OCI-LY7 (cell line): ENCODE measurements at regions not wholly inside any gene's neighbourhood (a gene's known extent, or its start where the extent isn't known, plus 50 kb on each side); places are given as distances from the start of the nearest gene placed in this dataset.

Experiments
- BruUV-seq: library from RNA; stranded (reverse); fragments of 400-500 nt; replicated peaks from 2 replicates; lab custom pipeline; 2021; lab: Mats Ljungman, UMichigan
- CTCF ChIA-PET: fragments of 300-600 bp; sonication (Branson Sonifier 250); formaldehyde crosslinking; loops from one replicate; lab custom pipeline; 2022; ENCODE audit warnings: antibody characterized with exemption; ENCODE audit not compliant: unreplicated experiment; lab: Charles Lee
- POLR2A ChIA-PET: fragments of 300-600 bp; sonication (Branson Sonifier 250); formaldehyde crosslinking; loops from one replicate; lab custom pipeline; 2022; ENCODE audit warnings: antibody characterized with exemption; lab: Charles Lee
- DNase-seq: peaks from one replicate; pipeline ENCODE4 v3.0.0-alpha.2; 2015; ENCODE audit warnings: low spot score
- H2AFZ ChIP-seq: fragments of 200-600 bp; sonication (generic), shearing (Covaris generic); 2 replicates; pipeline ENCODE4 v1.6.1; 2014; ENCODE audit warnings: mild to moderate bottlenecking, antibody characterized with exemption, low read length, moderate library complexity
- H3K27ac ChIP-seq: fragments of 200-600 bp; sonication (generic); 2 replicates; pipeline ENCODE4 v1.5.1; 2014; ENCODE audit warnings: mixed run types, low read depth, mild to moderate bottlenecking, moderate library complexity, low read length, inconsistent platforms; ENCODE audit not compliant: poor library complexity, severe bottlenecking
- H3K36me3 ChIP-seq: fragments of 200-600 bp; sonication (generic); 2 replicates; pipeline ENCODE4 v1.6.1; 2014; ENCODE audit warnings: mild to moderate bottlenecking, antibody characterized with exemption, low read length, moderate library complexity, mixed read lengths; ENCODE audit not compliant: insufficient read depth
- H3K4me1 ChIP-seq: fragments of 200-600 bp; sonication (generic); 2 replicates; pipeline ENCODE4 v1.5.1; 2014; ENCODE audit warnings: mild to moderate bottlenecking, low read length; ENCODE audit not compliant: insufficient read depth, poor library complexity, severe bottlenecking
- H3K4me2 ChIP-seq: fragments of 200-600 bp; sonication (generic); 2 replicates; pipeline ENCODE4 v1.6.1; 2014; ENCODE audit warnings: mild to moderate bottlenecking, low read length
- H3K4me3 ChIP-seq: fragments of 200-600 bp; sonication (generic); 2 replicates; pipeline ENCODE4 v1.5.1; 2014; ENCODE audit warnings: mild to moderate bottlenecking, low read depth, low read length; ENCODE audit not compliant: poor library complexity, severe bottlenecking
- H3K79me2 ChIP-seq: fragments of 200-600 bp; sonication (generic); 2 replicates; pipeline ENCODE4 v1.6.1; 2016; ENCODE audit warnings: low read depth, mild to moderate bottlenecking, low read length, moderate library complexity, mixed read lengths; ENCODE audit not compliant: insufficient read depth
- H3K9me2 ChIP-seq: fragments of 200-600 bp; sonication (generic); 2 replicates; pipeline ENCODE4 v1.6.1; 2016; ENCODE audit warnings: mild to moderate bottlenecking, low read length, mixed read lengths; ENCODE audit not compliant: insufficient read depth
- H3K9me3 ChIP-seq: fragments of 200-600 bp; sonication (generic); 2 replicates; pipeline ENCODE4 v1.6.1; 2014; ENCODE audit warnings: mild to moderate bottlenecking, mixed run types, low read length, mixed read lengths
- H4K20me1 ChIP-seq: fragments of 200-600 bp; sonication (generic); 2 replicates; pipeline ENCODE4 v1.6.1; 2014; ENCODE audit warnings: mild to moderate bottlenecking, antibody characterized with exemption, low read length, moderate library complexity, mixed read lengths; ENCODE audit not compliant: insufficient read depth
- EZH2phosphoT487 ChIP-seq: fragments of 200-600 bp; sonication (generic); IDR thresholded peaks from 2 replicates; pipeline ENCODE4 v1.6.1; 2018; ENCODE audit warnings: low read depth, borderline replicate concordance, mild to moderate bottlenecking, mixed run types, antibody characterized with exemption, low read length, moderate library complexity, mixed read lengths
- intact Hi-C: fragments of 100-400 bp; cut with micrococcal nuclease; formaldehyde crosslinking; loops from one replicate; pipeline ENCODE4 v1.10.0; 2022; ENCODE audit not compliant: unreplicated experiment
- TF ChIP-seq, protein P1 (sequence below): fragments of 200-600 bp; sonication (generic); conservative IDR thresholded peaks from 2 replicates; pipeline ENCODE4 v1.5.1; 2014; ENCODE audit warnings: mild to moderate bottlenecking, antibody characterized with exemption, low read length, moderate library complexity, mixed read lengths

- Histone ChIP-seq H2AFZ (no peak overlapping the region; the same call in 1 of the 2 replicates), H3K36me3 (no peaks in the 10 kb centered on the region), H3K27ac (no peak overlapping the region), H3K9me3 (no peaks in the 10 kb centered on the region), H3K4me2 (no peak overlapping the region), H3K9me2 (no peaks in the 10 kb centered on the region), H3K79me2 (no peaks in the 10 kb centered on the region), H4K20me1 (no peaks in the 10 kb centered on the region), H3K4me3 (no peak overlapping the region), H3K4me1 (peaks cover 4% of the 10 kb centered on the region)
- no TSS peak for BruUV-seq
- ChIA-PET POLR2A (interaction anchor here (0.6 to 1.1 kb wide), 3 partner anchors 21 to 1832 kb away, joined by 3 read pairs; no protein-coding TSS in a partner anchor), CTCF (no interaction called here)
- no peak for DNase-seq
- intact Hi-C loops: no loop called here
- TF ChIP-seq EZH2phosphoT487: no peak
- TF ChIP-seq, protein P1, sequence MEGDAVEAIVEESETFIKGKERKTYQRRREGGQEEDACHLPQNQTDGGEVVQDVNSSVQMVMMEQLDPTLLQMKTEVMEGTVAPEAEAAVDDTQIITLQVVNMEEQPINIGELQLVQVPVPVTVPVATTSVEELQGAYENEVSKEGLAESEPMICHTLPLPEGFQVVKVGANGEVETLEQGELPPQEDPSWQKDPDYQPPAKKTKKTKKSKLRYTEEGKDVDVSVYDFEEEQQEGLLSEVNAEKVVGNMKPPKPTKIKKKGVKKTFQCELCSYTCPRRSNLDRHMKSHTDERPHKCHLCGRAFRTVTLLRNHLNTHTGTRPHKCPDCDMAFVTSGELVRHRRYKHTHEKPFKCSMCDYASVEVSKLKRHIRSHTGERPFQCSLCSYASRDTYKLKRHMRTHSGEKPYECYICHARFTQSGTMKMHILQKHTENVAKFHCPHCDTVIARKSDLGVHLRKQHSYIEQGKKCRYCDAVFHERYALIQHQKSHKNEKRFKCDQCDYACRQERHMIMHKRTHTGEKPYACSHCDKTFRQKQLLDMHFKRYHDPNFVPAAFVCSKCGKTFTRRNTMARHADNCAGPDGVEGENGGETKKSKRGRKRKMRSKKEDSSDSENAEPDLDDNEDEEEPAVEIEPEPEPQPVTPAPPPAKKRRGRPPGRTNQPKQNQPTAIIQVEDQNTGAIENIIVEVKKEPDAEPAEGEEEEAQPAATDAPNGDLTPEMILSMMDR: no peak
Observed at GRCh38 chr2:6281524-6281923, 584.2 kb downstream of the CMPK2 start.

- Histone ChIP-seq H3K4me3 (no peak overlapping the region), H3K27ac (no peak overlapping the region), H3K9me2 (no peaks in the 10 kb centered on the region), H4K20me1 (no peaks in the 10 kb centered on the region), H3K4me2 (no peak overlapping the region), H3K9me3 (no peaks in the 10 kb centered on the region), H2AFZ (no peak overlapping the region), H3K4me1 (peaks cover 4% of the 10 kb centered on the region), H3K36me3 (no peaks in the 10 kb centered on the region), H3K79me2 (no peaks in the 10 kb centered on the region)
- POLR2A ChIA-PET: interaction anchor here (1.3 to 1.4 kb wide), 2 partner anchors 19 to 28 kb away, joined by 3 to 4 read pairs; no protein-coding TSS in a partner anchor
- CTCF ChIA-PET: no interaction called here
- TF ChIP-seq, protein P1: no peak
- no peak for TF ChIP-seq EZH2phosphoT487
- BruUV-seq: no TSS peak
- DNase-seq: no peak
- intact Hi-C loops: no loop called here
Observed at GRCh38 chr2:6283259-6283658, 582.4 kb downstream of the CMPK2 start.

- no peaks in the 10 kb centered on the region for H3K4me1 ChIP-seq
- TF ChIP-seq, protein P1: no peak
- no peak for TF ChIP-seq EZH2phosphoT487
- no peaks in the 10 kb centered on the region; the same call in 1 of the 2 replicates for H3K36me3 ChIP-seq
- H3K9me2 ChIP-seq: no peaks in the 10 kb centered on the region
- POLR2A ChIA-PET: interaction anchor here (1.7 kb wide), 1 partner anchor 16 kb away, joined by 13 read pairs; no protein-coding TSS in a partner anchor
- BruUV-seq: no TSS peak
- peaks cover 14% of the 10 kb centered on the region; the same call in 1 of the 2 replicates for H3K9me3 ChIP-seq
- no peak overlapping the region for H3K4me2 ChIP-seq
- H3K27ac ChIP-seq: no peak overlapping the region
- DNase-seq: no peak
- no peaks in the 10 kb centered on the region for H4K20me1 ChIP-seq
- H2AFZ ChIP-seq: no peak overlapping the region
- H3K4me3 ChIP-seq: no peak overlapping the region
- CTCF ChIA-PET: interaction anchor here (0.6 kb wide), 1 partner anchor 29 kb away, joined by 3 read pairs; no protein-coding TSS in a partner anchor
- intact Hi-C loops: no loop called here
- no peaks in the 10 kb centered on the region for H3K79me2 ChIP-seq
Observed at GRCh38 chr2:6287406-6287805, 578.3 kb downstream of the CMPK2 start.
